Liver (tissue), 8 donors: ENCODE measurements at regions not wholly inside any gene's neighbourhood (a gene's known extent, or its start where the extent isn't known, plus 50 kb on each side); places are given as distances from the start of the nearest gene placed in this dataset.

Source experiments
- DNase-seq: peaks from one replicate; pipeline ENCODE4 v3.0.0-alpha.2; 2017; ENCODE audit warnings: low spot score
- H3K27ac ChIP-seq, 2 donors: one replicate each; pipeline ENCODE4 v1.7.0; 2013; ENCODE audit warnings: inconsistent platforms in 2 of 2, low read length in 2 of 2, control low read depth in 1 of 2, low read depth in 1 of 2, mild to moderate bottlenecking in 1 of 2
- H3K27me3 ChIP-seq, 4 donors: one replicate each; pipeline versions ENCODE4 v1.6.1 to v1.7.0; 2013; ENCODE audit warnings: low read length in 3 of 4, inconsistent platforms in 1 of 4, mild to moderate bottlenecking in 1 of 4, moderate library complexity in 1 of 4; ENCODE audit not compliant: control insufficient read depth in 4 of 4, insufficient read depth in 4 of 4
- H3K36me3 ChIP-seq, 4 donors: one replicate each; pipeline versions ENCODE4 v1.6.1 to v1.7.0; 2013; ENCODE audit warnings: low read length in 3 of 4, mild to moderate bottlenecking in 3 of 4, low read depth in 1 of 4, moderate library complexity in 1 of 4; ENCODE audit not compliant: control insufficient read depth in 4 of 4, insufficient read depth in 3 of 4
- H3K4me1 ChIP-seq, 4 donors: one replicate each; pipeline versions ENCODE4 v1.6.1 to v1.7.0; 2013; ENCODE audit warnings: low read length in 3 of 4, mild to moderate bottlenecking in 3 of 4, moderate library complexity in 1 of 4; ENCODE audit not compliant: control insufficient read depth in 4 of 4, insufficient read depth in 4 of 4
- H3K4me3 ChIP-seq, 3 donors: one replicate each; pipeline versions ENCODE4 v1.6.1 to v1.7.0; 2013; ENCODE audit warnings: low read length in 3 of 3, control low read depth in 1 of 3, low read depth in 1 of 3, mild to moderate bottlenecking in 1 of 3
- H3K9ac ChIP-seq, 2 donors: one replicate each; pipeline ENCODE4 v1.7.0; 2013; ENCODE audit warnings: low read length in 2 of 2, mild to moderate bottlenecking in 2 of 2, moderate library complexity in 2 of 2, control low read depth in 1 of 2, low read depth in 1 of 2
- H3K9me3 ChIP-seq, 4 donors: one replicate each; pipeline versions ENCODE4 v1.6.1 to v1.7.0; 2013; ENCODE audit warnings: low read length in 3 of 4; ENCODE audit not compliant: control insufficient read depth in 4 of 4
- EGR1 ChIP-seq, 2 donors: IDR thresholded peaks; 2 replicates each; pipeline ENCODE4 v1.6.1; 2016 to 2018; ENCODE audit warnings: antibody characterized with exemption in 2 of 2, low read depth in 2 of 2
- FOXA2 ChIP-seq: IDR thresholded peaks from 2 replicates; pipeline ENCODE4 v1.6.1; 2016; ENCODE audit warnings: antibody characterized with exemption
- GABPA ChIP-seq, 2 donors: IDR thresholded peaks in 1 of 2; conservative IDR thresholded peaks in 1 of 2; 2 replicates each; pipeline ENCODE4 v1.6.1; 2016; ENCODE audit warnings: antibody characterized with exemption in 2 of 2, mild to moderate bottlenecking in 1 of 2, moderate library complexity in 1 of 2
- HNF4A ChIP-seq, 2 donors: conservative IDR thresholded peaks; 2 replicates each; pipeline ENCODE4 v1.6.1; 2016; ENCODE audit warnings: antibody characterized with exemption in 2 of 2, mild to moderate bottlenecking in 2 of 2
- HNF4G ChIP-seq: IDR thresholded peaks from 2 replicates; pipeline ENCODE4 v1.6.1; 2016; ENCODE audit warnings: antibody characterized with exemption
- JUND ChIP-seq, 2 donors: IDR thresholded peaks; 2 replicates each; pipeline ENCODE4 v1.6.1; 2016; ENCODE audit warnings: antibody characterized with exemption in 2 of 2
- NR2F2 ChIP-seq: IDR thresholded peaks from 2 replicates; pipeline ENCODE4 v1.6.1; 2016; ENCODE audit warnings: antibody characterized with exemption
- RAD21 ChIP-seq, 2 donors: IDR thresholded peaks; 2 replicates each; pipeline ENCODE4 v1.6.1; 2016; ENCODE audit warnings: antibody characterized with exemption in 2 of 2, mild to moderate bottlenecking in 2 of 2
- RXRA ChIP-seq, 2 donors: IDR thresholded peaks; 2 replicates each; pipeline ENCODE4 v1.6.1; 2017 to 2018; ENCODE audit warnings: antibody characterized with exemption in 2 of 2, mild to moderate bottlenecking in 1 of 2
- SP1 ChIP-seq: IDR thresholded peaks from 2 replicates; pipeline ENCODE4 v1.6.1; 2018; ENCODE audit warnings: antibody characterized with exemption, mild to moderate bottlenecking
- YY1 ChIP-seq: IDR thresholded peaks from 2 replicates; pipeline ENCODE4 v1.6.1; 2016; ENCODE audit warnings: antibody characterized with exemption, mild to moderate bottlenecking
- WGBS: extraction: QIAGEN DNeasy Blood & Tissue Kit; methylation state at CpG from one replicate; pipeline ENCODE4 v1.1.7; 2013; 5-methylcytosine and 5-hydroxymethylcytosine counted together
- TF ChIP-seq, protein P1 (sequence below): fragments of 150-350 bp; IDR thresholded peaks from 2 replicates; pipeline ENCODE4 v1.5.1; 2017; ENCODE audit warnings: improper control_type of control experiment, low read depth, low read length; ENCODE audit not compliant: missing input control
- TF ChIP-seq, protein P2 (sequence below): IDR thresholded peaks from 2 replicates; pipeline ENCODE4 v1.6.1; 2016; ENCODE audit warnings: antibody characterized with exemption, mild to moderate bottlenecking
- TF ChIP-seq, protein P3 (sequence below): IDR thresholded peaks from 2 replicates; pipeline ENCODE4 v1.6.1; 2016; ENCODE audit warnings: antibody characterized with exemption
- TF ChIP-seq, protein P4 (sequence below): IDR thresholded peaks from 2 replicates; pipeline ENCODE4 v1.6.1; 2016; ENCODE audit warnings: antibody characterized with exemption
- donor health status: healthy.
- donor health status: healthy.
- donor health status: healthy.
- donor health status: healthy.
- donor health status: healthy.

DNA sequence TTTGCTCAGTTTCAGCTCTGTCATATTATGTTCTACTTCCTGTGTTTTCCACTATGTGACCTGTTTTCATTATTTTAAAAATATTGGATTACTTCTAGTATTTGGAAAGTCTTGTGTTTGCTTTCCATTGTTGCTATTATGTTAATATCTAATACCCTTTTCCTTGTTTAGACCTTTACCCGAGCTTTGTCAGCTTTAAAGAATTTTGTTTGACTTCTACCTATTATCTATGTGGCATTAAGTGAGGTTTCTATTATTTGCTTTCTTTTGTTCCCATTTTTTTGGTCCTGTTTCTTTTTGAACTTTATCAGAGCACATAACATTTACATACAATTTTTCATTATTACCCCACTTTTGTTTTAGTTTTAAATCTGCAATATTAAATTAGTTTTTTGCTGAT is 202.7 kb downstream of the MANEA start (continued):
- TF ChIP-seq, protein P1, sequence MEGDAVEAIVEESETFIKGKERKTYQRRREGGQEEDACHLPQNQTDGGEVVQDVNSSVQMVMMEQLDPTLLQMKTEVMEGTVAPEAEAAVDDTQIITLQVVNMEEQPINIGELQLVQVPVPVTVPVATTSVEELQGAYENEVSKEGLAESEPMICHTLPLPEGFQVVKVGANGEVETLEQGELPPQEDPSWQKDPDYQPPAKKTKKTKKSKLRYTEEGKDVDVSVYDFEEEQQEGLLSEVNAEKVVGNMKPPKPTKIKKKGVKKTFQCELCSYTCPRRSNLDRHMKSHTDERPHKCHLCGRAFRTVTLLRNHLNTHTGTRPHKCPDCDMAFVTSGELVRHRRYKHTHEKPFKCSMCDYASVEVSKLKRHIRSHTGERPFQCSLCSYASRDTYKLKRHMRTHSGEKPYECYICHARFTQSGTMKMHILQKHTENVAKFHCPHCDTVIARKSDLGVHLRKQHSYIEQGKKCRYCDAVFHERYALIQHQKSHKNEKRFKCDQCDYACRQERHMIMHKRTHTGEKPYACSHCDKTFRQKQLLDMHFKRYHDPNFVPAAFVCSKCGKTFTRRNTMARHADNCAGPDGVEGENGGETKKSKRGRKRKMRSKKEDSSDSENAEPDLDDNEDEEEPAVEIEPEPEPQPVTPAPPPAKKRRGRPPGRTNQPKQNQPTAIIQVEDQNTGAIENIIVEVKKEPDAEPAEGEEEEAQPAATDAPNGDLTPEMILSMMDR, result no peak
- TF ChIP-seq YY1, result no peak
- no peak for TF ChIP-seq HNF4G

DNA sequence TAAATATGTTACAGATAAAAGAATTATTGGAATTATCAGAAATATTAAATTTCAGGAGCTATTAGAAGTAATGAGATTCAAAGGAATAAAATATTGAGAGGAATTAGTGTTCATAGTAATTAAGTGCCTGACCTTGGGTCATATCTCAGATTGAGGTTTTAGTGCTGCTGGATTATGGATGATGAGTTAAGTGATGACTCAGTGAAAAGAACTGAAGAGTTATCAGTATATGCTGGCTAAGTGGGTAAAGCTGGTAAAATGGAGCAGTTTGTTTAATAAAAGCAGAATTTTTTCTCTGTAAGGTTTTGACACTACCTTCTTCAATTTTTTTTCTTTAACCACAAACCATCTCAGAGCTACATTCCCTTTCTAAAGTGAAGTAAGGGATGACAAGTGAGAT is 206.7 kb downstream of the MANEA start:
- Histone ChIP-seq H3K4me1 (no peaks in the 10 kb centered on the region), H3K9me3 (no peaks in the 10 kb centered on the region), H3K36me3 (no peaks in the 10 kb centered on the region), H3K4me3 (no peak overlapping the region), H3K27me3 (no peaks in the 10 kb centered on the region), H3K27ac (no peak overlapping the region), H3K9ac (no peak overlapping the region)
- no peak for TF ChIP-seq GABPA (IDR thresholded peaks at IDR 0.05 in 1 of 2, conservative IDR thresholded peaks at IDR 0.05 in 1 of 2)
- TF ChIP-seq, protein P2, sequence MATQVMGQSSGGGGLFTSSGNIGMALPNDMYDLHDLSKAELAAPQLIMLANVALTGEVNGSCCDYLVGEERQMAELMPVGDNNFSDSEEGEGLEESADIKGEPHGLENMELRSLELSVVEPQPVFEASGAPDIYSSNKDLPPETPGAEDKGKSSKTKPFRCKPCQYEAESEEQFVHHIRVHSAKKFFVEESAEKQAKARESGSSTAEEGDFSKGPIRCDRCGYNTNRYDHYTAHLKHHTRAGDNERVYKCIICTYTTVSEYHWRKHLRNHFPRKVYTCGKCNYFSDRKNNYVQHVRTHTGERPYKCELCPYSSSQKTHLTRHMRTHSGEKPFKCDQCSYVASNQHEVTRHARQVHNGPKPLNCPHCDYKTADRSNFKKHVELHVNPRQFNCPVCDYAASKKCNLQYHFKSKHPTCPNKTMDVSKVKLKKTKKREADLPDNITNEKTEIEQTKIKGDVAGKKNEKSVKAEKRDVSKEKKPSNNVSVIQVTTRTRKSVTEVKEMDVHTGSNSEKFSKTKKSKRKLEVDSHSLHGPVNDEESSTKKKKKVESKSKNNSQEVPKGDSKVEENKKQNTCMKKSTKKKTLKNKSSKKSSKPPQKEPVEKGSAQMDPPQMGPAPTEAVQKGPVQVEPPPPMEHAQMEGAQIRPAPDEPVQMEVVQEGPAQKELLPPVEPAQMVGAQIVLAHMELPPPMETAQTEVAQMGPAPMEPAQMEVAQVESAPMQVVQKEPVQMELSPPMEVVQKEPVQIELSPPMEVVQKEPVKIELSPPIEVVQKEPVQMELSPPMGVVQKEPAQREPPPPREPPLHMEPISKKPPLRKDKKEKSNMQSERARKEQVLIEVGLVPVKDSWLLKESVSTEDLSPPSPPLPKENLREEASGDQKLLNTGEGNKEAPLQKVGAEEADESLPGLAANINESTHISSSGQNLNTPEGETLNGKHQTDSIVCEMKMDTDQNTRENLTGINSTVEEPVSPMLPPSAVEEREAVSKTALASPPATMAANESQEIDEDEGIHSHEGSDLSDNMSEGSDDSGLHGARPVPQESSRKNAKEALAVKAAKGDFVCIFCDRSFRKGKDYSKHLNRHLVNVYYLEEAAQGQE, result no peak
- TF ChIP-seq, protein P3, sequence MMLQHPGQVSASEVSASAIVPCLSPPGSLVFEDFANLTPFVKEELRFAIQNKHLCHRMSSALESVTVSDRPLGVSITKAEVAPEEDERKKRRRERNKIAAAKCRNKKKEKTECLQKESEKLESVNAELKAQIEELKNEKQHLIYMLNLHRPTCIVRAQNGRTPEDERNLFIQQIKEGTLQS, result no peak
- DNase-seq, result no peak

DNA sequence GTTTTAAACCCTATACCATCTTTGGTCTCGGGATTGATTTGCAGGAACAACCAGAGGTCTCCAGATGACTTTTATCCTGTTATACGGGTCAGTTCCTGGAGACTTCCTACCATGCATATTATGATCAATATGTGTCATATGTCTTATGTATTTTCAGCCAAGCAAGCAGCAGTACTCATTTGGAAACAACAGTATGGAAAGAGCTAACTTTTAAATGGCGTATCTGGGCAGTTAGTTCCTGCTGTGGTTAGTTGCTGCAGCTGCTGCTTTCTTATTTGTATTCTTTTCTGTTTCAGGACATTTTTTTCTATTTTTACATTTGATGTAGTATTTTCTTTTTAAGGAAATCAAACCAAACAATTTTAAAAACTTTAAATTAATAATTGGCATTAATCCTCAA is 207.5 kb downstream of the MANEA start:
- Histone ChIP-seq H3K9ac (no peak overlapping the region), H3K9me3 (no peaks in the 10 kb centered on the region), H3K4me1 (no peaks in the 10 kb centered on the region), H3K27me3 (no peaks in the 10 kb centered on the region), H3K27ac (no peak overlapping the region), H3K36me3 (no peaks in the 10 kb centered on the region), H3K4me3 (no peak overlapping the region)
- DNase-seq, result no peak
- no peak for TF ChIP-seq FOXA2
- TF ChIP-seq, protein P2, result no peak
- TF ChIP-seq GABPA (IDR thresholded peaks at IDR 0.05 in 1 of 2, conservative IDR thresholded peaks at IDR 0.05 in 1 of 2), result no peak
- TF ChIP-seq, protein P1, result no peak
- TF ChIP-seq, protein P3, result no peak
- no peak for TF ChIP-seq NR2F2
- TF ChIP-seq SP1, result no peak
- TF ChIP-seq HNF4G, result no peak
- no peak for TF ChIP-seq EGR1 (IDR thresholded peaks at IDR 0.05; ENCODE audit: low read depth in 2 of 2)
- no peak for TF ChIP-seq RAD21 (IDR thresholded peaks at IDR 0.05)
- TF ChIP-seq, protein P4, sequence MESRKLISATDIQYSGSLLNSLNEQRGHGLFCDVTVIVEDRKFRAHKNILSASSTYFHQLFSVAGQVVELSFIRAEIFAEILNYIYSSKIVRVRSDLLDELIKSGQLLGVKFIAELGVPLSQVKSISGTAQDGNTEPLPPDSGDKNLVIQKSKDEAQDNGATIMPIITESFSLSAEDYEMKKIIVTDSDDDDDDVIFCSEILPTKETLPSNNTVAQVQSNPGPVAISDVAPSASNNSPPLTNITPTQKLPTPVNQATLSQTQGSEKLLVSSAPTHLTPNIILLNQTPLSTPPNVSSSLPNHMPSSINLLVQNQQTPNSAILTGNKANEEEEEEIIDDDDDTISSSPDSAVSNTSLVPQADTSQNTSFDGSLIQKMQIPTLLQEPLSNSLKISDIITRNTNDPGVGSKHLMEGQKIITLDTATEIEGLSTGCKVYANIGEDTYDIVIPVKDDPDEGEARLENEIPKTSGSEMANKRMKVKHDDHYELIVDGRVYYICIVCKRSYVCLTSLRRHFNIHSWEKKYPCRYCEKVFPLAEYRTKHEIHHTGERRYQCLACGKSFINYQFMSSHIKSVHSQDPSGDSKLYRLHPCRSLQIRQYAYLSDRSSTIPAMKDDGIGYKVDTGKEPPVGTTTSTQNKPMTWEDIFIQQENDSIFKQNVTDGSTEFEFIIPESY, result no peak
- no peak for TF ChIP-seq HNF4A (conservative IDR thresholded peaks at IDR 0.05)
- TF ChIP-seq JUND (IDR thresholded peaks at IDR 0.05), result no peak
- TF ChIP-seq RXRA (IDR thresholded peaks at IDR 0.05), result no peak
- WGBS, result 84% methylated on average over 3 of the region's 3 CpGs
